ENCODE measurements at regions not wholly inside any gene's neighbourhood (a gene's known extent, or its start where the extent isn't known, plus 50 kb on each side); places are given as distances from the start of the nearest gene placed in this dataset.

DNA sequence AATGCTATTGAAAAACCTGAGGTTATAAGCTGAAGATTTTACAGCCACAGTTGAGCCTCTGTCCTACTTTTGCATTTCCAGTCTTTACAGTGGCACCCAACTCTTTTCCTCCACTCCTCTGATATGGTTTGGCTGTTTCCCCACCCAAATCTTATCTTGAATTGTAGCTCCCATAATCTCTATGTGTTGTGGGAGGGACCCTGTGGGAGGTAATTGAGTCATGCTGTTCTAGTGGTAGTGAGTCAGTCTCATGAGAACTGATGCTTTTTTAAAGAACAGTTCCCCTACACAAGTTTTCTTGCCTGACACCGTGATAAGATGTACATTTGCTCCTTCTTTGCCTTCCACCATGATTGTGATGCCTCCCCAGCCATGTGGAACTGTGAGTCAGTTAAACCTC lies 646.1 kb upstream of the SEMA6A start:
- H3K9ac ChIP-seq, result no peak overlapping the region
- no peak overlapping the region for H2AFZ ChIP-seq (ENCODE audit: low read depth)
- H3K27ac ChIP-seq, result no peak overlapping the region
- no peak overlapping the region for H3K4me2 ChIP-seq
- no peaks in the 10 kb centered on the region for H4K20me1 ChIP-seq (ENCODE audit: insufficient read depth)
- H3K4me1 ChIP-seq (ENCODE audit: low read depth, poor library complexity, severe bottlenecking), result no peaks in the 10 kb centered on the region
- no peaks in the 10 kb centered on the region for H3K27me3 ChIP-seq (ENCODE audit: insufficient read depth, low read depth)
- no peaks in the 10 kb centered on the region for H3K36me3 ChIP-seq (ENCODE audit: insufficient read depth)
- H3K4me3 ChIP-seq (IDR thresholded peaks at IDR 0.05; ENCODE audit: insufficient read depth, low read depth, low read length), result no peak overlapping the region
- H3K79me2 ChIP-seq (ENCODE audit: insufficient read depth, low read depth), result no peaks in the 10 kb centered on the region
- TF ChIP-seq, protein P1, sequence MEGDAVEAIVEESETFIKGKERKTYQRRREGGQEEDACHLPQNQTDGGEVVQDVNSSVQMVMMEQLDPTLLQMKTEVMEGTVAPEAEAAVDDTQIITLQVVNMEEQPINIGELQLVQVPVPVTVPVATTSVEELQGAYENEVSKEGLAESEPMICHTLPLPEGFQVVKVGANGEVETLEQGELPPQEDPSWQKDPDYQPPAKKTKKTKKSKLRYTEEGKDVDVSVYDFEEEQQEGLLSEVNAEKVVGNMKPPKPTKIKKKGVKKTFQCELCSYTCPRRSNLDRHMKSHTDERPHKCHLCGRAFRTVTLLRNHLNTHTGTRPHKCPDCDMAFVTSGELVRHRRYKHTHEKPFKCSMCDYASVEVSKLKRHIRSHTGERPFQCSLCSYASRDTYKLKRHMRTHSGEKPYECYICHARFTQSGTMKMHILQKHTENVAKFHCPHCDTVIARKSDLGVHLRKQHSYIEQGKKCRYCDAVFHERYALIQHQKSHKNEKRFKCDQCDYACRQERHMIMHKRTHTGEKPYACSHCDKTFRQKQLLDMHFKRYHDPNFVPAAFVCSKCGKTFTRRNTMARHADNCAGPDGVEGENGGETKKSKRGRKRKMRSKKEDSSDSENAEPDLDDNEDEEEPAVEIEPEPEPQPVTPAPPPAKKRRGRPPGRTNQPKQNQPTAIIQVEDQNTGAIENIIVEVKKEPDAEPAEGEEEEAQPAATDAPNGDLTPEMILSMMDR (conservative IDR thresholded peaks at IDR 0.05; ENCODE audit: low read depth, low read length), result no peak

DNA sequence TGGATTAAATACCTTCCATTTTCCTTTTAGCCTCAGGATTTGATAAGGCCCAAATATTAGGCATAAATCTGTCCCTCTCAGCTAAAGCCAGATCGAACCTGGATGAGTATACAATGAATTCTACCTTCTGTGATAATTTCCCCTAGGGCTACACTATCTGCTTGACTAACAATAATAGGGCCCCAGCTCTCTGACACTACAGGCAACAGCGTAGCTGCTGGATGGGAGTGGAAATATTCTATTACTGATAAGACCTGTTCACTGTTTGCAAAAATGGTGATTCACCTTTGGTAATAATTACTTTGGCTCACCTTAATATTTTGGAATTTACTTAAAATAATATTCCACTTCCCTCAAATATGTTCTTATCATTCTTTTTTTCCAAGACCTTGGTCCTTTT lies 644.2 kb upstream of the SEMA6A start:
- H3K4me2 ChIP-seq, result no peak overlapping the region
- no peaks in the 10 kb centered on the region for H3K27me3 ChIP-seq (ENCODE audit: insufficient read depth, low read depth)
- no peaks in the 10 kb centered on the region for H3K4me1 ChIP-seq (ENCODE audit: low read depth, poor library complexity, severe bottlenecking)
- TF ChIP-seq, protein P1 (conservative IDR thresholded peaks at IDR 0.05; ENCODE audit: low read depth, low read length), result no peak
- H2AFZ ChIP-seq (ENCODE audit: low read depth), result no peak overlapping the region
- H4K20me1 ChIP-seq (ENCODE audit: insufficient read depth), result no peaks in the 10 kb centered on the region
- no peak overlapping the region for H3K27ac ChIP-seq
- H3K4me3 ChIP-seq (IDR thresholded peaks at IDR 0.05; ENCODE audit: insufficient read depth, low read depth, low read length), result no peak overlapping the region
- no peak overlapping the region for H3K9ac ChIP-seq
- H3K79me2 ChIP-seq (ENCODE audit: insufficient read depth, low read depth), result no peaks in the 10 kb centered on the region
- no peaks in the 10 kb centered on the region for H3K36me3 ChIP-seq (ENCODE audit: insufficient read depth)

DNA sequence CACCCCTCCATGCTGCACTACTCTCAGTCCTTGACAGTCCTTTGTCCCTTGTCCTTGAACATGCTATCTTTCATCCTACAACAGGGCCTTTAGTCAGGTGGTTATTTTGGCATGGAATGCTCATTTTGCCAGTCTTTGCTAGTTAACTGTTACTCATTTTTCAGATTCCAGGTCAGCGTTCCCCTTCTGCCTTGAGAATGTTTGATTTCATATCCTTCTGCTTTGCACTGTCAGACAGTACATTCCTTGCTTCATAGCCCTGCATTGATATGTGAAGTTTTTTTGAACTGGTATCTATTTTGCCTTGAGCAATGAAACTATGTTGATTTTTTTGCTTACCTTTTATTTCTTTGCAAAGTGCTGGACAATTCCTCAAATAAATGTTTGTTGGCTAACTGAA lies 638.2 kb upstream of the SEMA6A start:
- H3K79me2 ChIP-seq (ENCODE audit: insufficient read depth, low read depth), result no peaks in the 10 kb centered on the region
- TF ChIP-seq, protein P1 (conservative IDR thresholded peaks at IDR 0.05; ENCODE audit: low read depth, low read length), result no peak
- no peaks in the 10 kb centered on the region for H4K20me1 ChIP-seq (ENCODE audit: insufficient read depth)
- no peak overlapping the region for H2AFZ ChIP-seq (ENCODE audit: low read depth)
- H3K9ac ChIP-seq, result no peak overlapping the region
- no peak overlapping the region for H3K27ac ChIP-seq
- H3K27me3 ChIP-seq (ENCODE audit: insufficient read depth, low read depth), result no peaks in the 10 kb centered on the region
- H3K36me3 ChIP-seq (ENCODE audit: insufficient read depth), result no peaks in the 10 kb centered on the region
- H3K4me3 ChIP-seq (IDR thresholded peaks at IDR 0.05; ENCODE audit: insufficient read depth, low read depth, low read length), result no peak overlapping the region
- H3K4me1 ChIP-seq (ENCODE audit: low read depth, poor library complexity, severe bottlenecking), result no peaks in the 10 kb centered on the region
- no peak overlapping the region for H3K4me2 ChIP-seq

DNA sequence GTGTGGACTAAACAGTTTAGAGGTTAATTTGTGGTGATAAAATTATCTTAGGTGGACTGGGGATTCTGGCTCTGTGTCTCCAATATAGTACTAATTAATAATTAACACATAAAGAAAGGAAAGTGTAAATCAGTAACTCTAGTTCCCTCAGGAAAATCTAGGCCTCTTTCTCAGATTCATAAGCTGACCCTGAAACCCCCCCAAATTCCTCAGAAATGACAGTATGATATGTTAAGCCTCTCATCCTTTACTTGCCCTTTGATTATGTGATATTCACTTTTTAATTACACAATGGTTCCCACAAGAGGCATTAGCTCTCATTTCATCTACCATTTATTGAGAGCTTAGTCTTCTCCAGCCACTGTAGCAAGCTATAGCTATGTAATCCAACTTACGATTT lies 636.2 kb upstream of the SEMA6A start:
- Histone ChIP-seq H4K20me1 (ENCODE audit: insufficient read depth) (no peaks in the 10 kb centered on the region), H3K79me2 (ENCODE audit: insufficient read depth, low read depth) (no peaks in the 10 kb centered on the region), H3K4me3 (IDR thresholded peaks at IDR 0.05; ENCODE audit: insufficient read depth, low read depth, low read length) (no peak overlapping the region), H3K27ac (no peak overlapping the region), H3K36me3 (ENCODE audit: insufficient read depth) (no peaks in the 10 kb centered on the region), H3K27me3 (ENCODE audit: insufficient read depth, low read depth) (no peaks in the 10 kb centered on the region), H2AFZ (ENCODE audit: low read depth) (no peak overlapping the region), H3K9ac (no peak overlapping the region), H3K4me1 (ENCODE audit: low read depth, poor library complexity, severe bottlenecking) (no peaks in the 10 kb centered on the region), H3K4me2 (no peak overlapping the region)
- TF ChIP-seq, protein P1 (conservative IDR thresholded peaks at IDR 0.05; ENCODE audit: low read depth, low read length), result no peak

DNA sequence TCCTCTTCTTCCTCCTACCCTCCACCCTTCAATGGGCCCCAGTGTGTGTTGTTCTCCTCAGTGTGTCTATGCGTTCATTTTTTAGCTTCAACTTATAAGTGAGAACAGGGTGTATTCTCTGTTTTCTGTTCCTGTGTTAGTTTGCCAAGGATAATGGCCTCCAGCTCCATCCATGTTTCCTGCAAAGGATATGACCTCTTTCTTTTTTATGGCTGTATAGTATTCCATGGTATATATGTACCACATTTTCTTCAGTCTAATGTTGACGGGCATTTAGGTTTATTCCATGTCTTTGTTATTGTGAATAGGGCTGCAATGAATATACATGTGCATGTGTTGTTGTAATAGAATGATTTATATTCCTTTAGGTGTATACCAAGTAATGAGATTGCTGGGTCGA lies 634.9 kb upstream of the SEMA6A start:
- Histone ChIP-seq H3K27me3 (ENCODE audit: insufficient read depth, low read depth) (no peaks in the 10 kb centered on the region), H3K27ac (no peak overlapping the region), H3K4me1 (ENCODE audit: low read depth, poor library complexity, severe bottlenecking) (no peaks in the 10 kb centered on the region), H3K79me2 (ENCODE audit: insufficient read depth, low read depth) (no peaks in the 10 kb centered on the region), H4K20me1 (ENCODE audit: insufficient read depth) (no peaks in the 10 kb centered on the region), H3K4me2 (no peak overlapping the region), H2AFZ (ENCODE audit: low read depth) (no peak overlapping the region), H3K36me3 (ENCODE audit: insufficient read depth) (no peaks in the 10 kb centered on the region), H3K4me3 (IDR thresholded peaks at IDR 0.05; ENCODE audit: insufficient read depth, low read depth, low read length) (no peak overlapping the region), H3K9ac (no peak overlapping the region)
- TF ChIP-seq, protein P1 (conservative IDR thresholded peaks at IDR 0.05; ENCODE audit: low read depth, low read length), result no peak

Measured in KMS-11 (cell line).